CD14-positive monocyte (primary cell): ENCODE measurements at regions not wholly inside any gene's neighbourhood (a gene's known extent, or its start where the extent isn't known, plus 50 kb on each side); places are given as distances from the start of the nearest gene placed in this dataset.
"Not testable (repeated sequence)": the region's sequence is repeated elsewhere in the genome, so short reads cannot be mapped to it uniquely, and the experiment has no call there.

ENCODE experiments used
- DNase-seq, 3 donors: peaks; one replicate each; pipeline ENCODE4 v3.0.0-alpha.2; 2011 to 2022
- H2AFZ ChIP-seq: 2 replicates; pipeline ENCODE4 v1.6.0; 2012; ENCODE audit warnings: mild to moderate bottlenecking, low read depth, low read length, inconsistent platforms; ENCODE audit not compliant: insufficient read depth, poor library complexity, severe bottlenecking
- H3K27ac ChIP-seq, 2 donors: 1 replicate in 1 of 2; 2 replicates in 1 of 2; pipeline ENCODE4 v1.5.1; 2012 to 2013; ENCODE audit warnings: low read length in 2 of 2, control low read depth in 1 of 2, inconsistent platforms in 1 of 2, low read depth in 1 of 2, mild to moderate bottlenecking in 1 of 2
- H3K27me3 ChIP-seq, 2 donors: one replicate each; pipeline versions ENCODE4 v1.6.0 to v1.6.1; 2011 to 2013; ENCODE audit warnings: low read length in 2 of 2; ENCODE audit not compliant: control insufficient read depth in 2 of 2, insufficient read depth in 2 of 2
- H3K36me3 ChIP-seq, 2 donors: replicated peaks in 1 of 2; 1 replicate in 1 of 2; 2 replicates in 1 of 2; pipeline versions ENCODE4 v1.5.1 to v1.6.1; 2012 to 2013; ENCODE audit warnings: low read length in 2 of 2, control low read depth in 1 of 2, inconsistent platforms in 1 of 2, mild to moderate bottlenecking in 1 of 2; ENCODE audit not compliant: insufficient read depth in 2 of 2, control insufficient read depth in 1 of 2
- H3K4me1 ChIP-seq, 2 donors: 1 replicate in 1 of 2; 2 replicates in 1 of 2; pipeline versions ENCODE4 v1.5.1 to v1.6.1; 2012 to 2013; ENCODE audit warnings: low read length in 2 of 2, control low read depth in 1 of 2, inconsistent platforms in 1 of 2, mild to moderate bottlenecking in 1 of 2, moderate library complexity in 1 of 2; ENCODE audit not compliant: insufficient read depth in 2 of 2, control insufficient read depth in 1 of 2
- H3K4me2 ChIP-seq: replicated peaks from 2 replicates; pipeline ENCODE3; 2012; ENCODE audit warnings: low read length, moderate library complexity, mild to moderate bottlenecking; ENCODE audit not compliant: poor library complexity, severe bottlenecking; ENCODE audit errors: extremely low read depth
- H3K4me3 ChIP-seq, 3 experiments: fragments of 200-600 bp in 1 of 3; sonication (generic) in 1 of 3; replicated peaks in 1 of 3; 1 replicate in 2 of 3; 2 replicates in 1 of 3; pipeline ENCODE4 v1.5.1; 2011 to 2013; ENCODE audit warnings: low read length in 3 of 3, mild to moderate bottlenecking in 3 of 3, control low read depth in 2 of 3, low read depth in 2 of 3, inconsistent platforms in 1 of 3, moderate library complexity in 1 of 3
- H3K79me2 ChIP-seq: 2 replicates; pipeline ENCODE4 v1.6.0; 2012; ENCODE audit warnings: mild to moderate bottlenecking, control low read depth, inconsistent platforms, low read length, moderate library complexity; ENCODE audit not compliant: insufficient read depth
- H3K9ac ChIP-seq: 2 replicates; pipeline ENCODE4 v1.6.0; 2017; ENCODE audit warnings: low read length, mild to moderate bottlenecking; ENCODE audit not compliant: insufficient read depth, poor library complexity, severe bottlenecking
- H3K9me3 ChIP-seq, 2 donors: replicated peaks in 1 of 2; 1 replicate in 1 of 2; 2 replicates in 1 of 2; pipeline versions ENCODE4 v1.5.1 to v1.6.1; 2012 to 2013; ENCODE audit warnings: low read length in 2 of 2, control low read depth in 1 of 2; ENCODE audit not compliant: control insufficient read depth in 1 of 2, insufficient read depth in 1 of 2
- H4K20me1 ChIP-seq: 2 replicates; pipeline ENCODE4 v1.6.0; 2012; ENCODE audit warnings: mild to moderate bottlenecking, low read length, control low read depth, moderate library complexity; ENCODE audit not compliant: insufficient read depth
- H3K27ac Mint-ChIP-seq, 7 donors: one replicate each; pipeline ENCODE4 v1.8.0; 2020; ENCODE audit warnings: mild to moderate bottlenecking in 7 of 7, mixed read lengths in 7 of 7, moderate library complexity in 6 of 7, inconsistent platforms in 2 of 7
- H3K27me3 Mint-ChIP-seq, 3 donors: one replicate each; pipeline ENCODE4 v1.8.0; 2021 to 2022; ENCODE audit warnings: low read depth in 3 of 3, mild to moderate bottlenecking in 3 of 3, mixed read lengths in 3 of 3, moderate library complexity in 3 of 3, inconsistent platforms in 1 of 3
- H3K36me3 Mint-ChIP-seq, 2 donors: one replicate each; pipeline ENCODE4 v1.8.0; 2020; ENCODE audit warnings: mixed read lengths in 2 of 2, inconsistent platforms in 1 of 2, mild to moderate bottlenecking in 1 of 2
- H3K4me1 Mint-ChIP-seq: one replicate; pipeline ENCODE4 v1.8.0; 2020; ENCODE audit warnings: mild to moderate bottlenecking, mixed read lengths
- H3K4me3 Mint-ChIP-seq, 2 donors: one replicate each; pipeline ENCODE4 v1.8.0; 2020; ENCODE audit warnings: mild to moderate bottlenecking in 2 of 2, mixed read lengths in 2 of 2, moderate library complexity in 1 of 2
- H3K9me3 Mint-ChIP-seq, 7 donors: one replicate each; pipeline ENCODE4 v1.8.0; 2020 to 2022; ENCODE audit warnings: mixed read lengths in 7 of 7, mild to moderate bottlenecking in 6 of 7, moderate library complexity in 6 of 7, inconsistent platforms in 2 of 7
- WGBS: methylation state at CpG from one replicate; pipeline ENCODE4 v1.1.5; 2013; ENCODE audit warnings: missing lambda C conversion rate; ENCODE audit not compliant: insufficient coverage; 5-methylcytosine and 5-hydroxymethylcytosine counted together
- intact Hi-C, 2 donors: fragments of 100-400 bp; cut with micrococcal nuclease; formaldehyde crosslinking; loops; one replicate each; pipeline versions ENCODE4 v1.15.0 to v1.15.1; 2023
- TF ChIP-seq, protein P1 (sequence below): fragments of 200-600 bp; IDR thresholded peaks from one replicate; pipeline ENCODE4 v1.8.0; 2022; ENCODE audit warnings: antibody characterized with exemption, mild to moderate bottlenecking

DNA sequence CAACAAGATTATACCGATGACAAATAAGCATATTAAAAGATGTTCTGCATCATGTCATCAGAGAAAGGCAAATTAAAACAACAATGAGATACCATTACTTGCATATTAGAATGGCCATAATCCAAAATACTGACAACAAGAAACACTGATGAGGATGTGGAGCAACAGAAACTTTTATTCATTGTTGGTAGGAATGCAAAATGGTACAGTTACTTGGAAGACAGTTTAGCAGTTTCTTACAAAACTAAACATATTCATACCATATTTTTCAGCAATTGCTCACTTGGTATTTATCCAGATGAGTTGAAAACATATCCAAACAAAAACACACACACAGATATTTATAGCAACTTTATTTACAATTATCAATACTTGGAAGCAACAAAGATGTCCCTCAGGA is 160.9 kb upstream of the MME start:
- WGBS: no CpG with 5 or more reads among the region's 1 CpG
- TF ChIP-seq, protein P1, sequence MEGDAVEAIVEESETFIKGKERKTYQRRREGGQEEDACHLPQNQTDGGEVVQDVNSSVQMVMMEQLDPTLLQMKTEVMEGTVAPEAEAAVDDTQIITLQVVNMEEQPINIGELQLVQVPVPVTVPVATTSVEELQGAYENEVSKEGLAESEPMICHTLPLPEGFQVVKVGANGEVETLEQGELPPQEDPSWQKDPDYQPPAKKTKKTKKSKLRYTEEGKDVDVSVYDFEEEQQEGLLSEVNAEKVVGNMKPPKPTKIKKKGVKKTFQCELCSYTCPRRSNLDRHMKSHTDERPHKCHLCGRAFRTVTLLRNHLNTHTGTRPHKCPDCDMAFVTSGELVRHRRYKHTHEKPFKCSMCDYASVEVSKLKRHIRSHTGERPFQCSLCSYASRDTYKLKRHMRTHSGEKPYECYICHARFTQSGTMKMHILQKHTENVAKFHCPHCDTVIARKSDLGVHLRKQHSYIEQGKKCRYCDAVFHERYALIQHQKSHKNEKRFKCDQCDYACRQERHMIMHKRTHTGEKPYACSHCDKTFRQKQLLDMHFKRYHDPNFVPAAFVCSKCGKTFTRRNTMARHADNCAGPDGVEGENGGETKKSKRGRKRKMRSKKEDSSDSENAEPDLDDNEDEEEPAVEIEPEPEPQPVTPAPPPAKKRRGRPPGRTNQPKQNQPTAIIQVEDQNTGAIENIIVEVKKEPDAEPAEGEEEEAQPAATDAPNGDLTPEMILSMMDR: no peak
- H4K20me1 ChIP-seq: no peaks in the 10 kb centered on the region
- Mint-ChIP-seq H3K36me3 (no peaks in the 10 kb centered on the region), H3K27ac (no peak overlapping the region), H3K9me3 (peaks cover 8 to 31% (median 13%) of the 10 kb centered on the region in 7 donors), H3K4me3 (no peak overlapping the region), H3K27me3 (peaks cover 0 to 2% (median 0%) of the 10 kb centered on the region in 3 donors), H3K4me1 (no peaks in the 10 kb centered on the region)
- intact Hi-C loops: no loop called here
- no peak for DNase-seq
- H3K79me2 ChIP-seq: no peaks in the 10 kb centered on the region
- no peaks in the 10 kb centered on the region for H3K36me3 ChIP-seq
- no peaks in the 10 kb centered on the region for H3K4me1 ChIP-seq
- no peak overlapping the region for H2AFZ ChIP-seq
- no peaks in the 10 kb centered on the region for H3K27me3 ChIP-seq
- H3K9ac ChIP-seq: no peak overlapping the region
- H3K9me3 ChIP-seq: peaks cover 7 to 8% of the 10 kb centered on the region in 2 donors
- no peak overlapping the region for H3K4me3 ChIP-seq
- no peak overlapping the region for H3K27ac ChIP-seq
- H3K4me2 ChIP-seq: no peak overlapping the region

DNA sequence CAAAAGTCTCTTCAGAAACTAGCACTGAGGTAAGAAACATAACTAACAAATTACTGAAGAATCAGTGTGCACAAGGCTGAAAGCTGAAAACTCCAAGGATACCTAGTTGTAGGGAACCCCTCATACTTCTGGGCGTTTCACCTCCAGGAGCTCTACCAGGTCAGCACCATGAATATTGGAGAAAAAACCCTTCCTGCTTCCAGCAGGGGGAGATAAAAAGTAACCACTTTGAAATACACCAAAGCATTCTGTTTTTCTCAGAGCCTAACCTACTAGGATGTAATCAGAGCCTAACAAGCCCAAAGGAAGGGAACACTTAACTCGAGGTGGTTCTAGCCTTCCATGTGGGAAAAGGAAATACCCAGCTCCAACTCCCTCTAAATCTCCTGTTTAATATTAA is 175.8 kb upstream of the MME start:
- Mint-ChIP-seq H3K27me3 (peaks cover 0 to 2% (median 0%) of the 10 kb centered on the region in 3 donors), H3K36me3 (no peaks in the 10 kb centered on the region), H3K27ac (no peak overlapping the region), H3K4me1 (peaks cover 5% of the 10 kb centered on the region), H3K4me3 (no peak overlapping the region), H3K9me3 (peaks cover 0 to 4% (median 0%) of the 10 kb centered on the region in 7 donors)
- Histone ChIP-seq H2AFZ (no peak overlapping the region), H3K27me3 (no peaks in the 10 kb centered on the region), H3K36me3 (no peaks in the 10 kb centered on the region), H3K79me2 (no peaks in the 10 kb centered on the region), H4K20me1 (no peaks in the 10 kb centered on the region), H3K4me1 (no peaks in the 10 kb centered on the region), H3K9ac (no peak overlapping the region), H3K9me3 (no peaks in the 10 kb centered on the region), H3K4me3 (no peak overlapping the region), H3K4me2 (no peak overlapping the region), H3K27ac (no peak overlapping the region)
- DNase-seq: no peak
- TF ChIP-seq, protein P1: peak; percentile 20
- intact Hi-C loops: no loop called here
- WGBS: no CpG with 5 or more reads among the region's 2 CpGs

DNA sequence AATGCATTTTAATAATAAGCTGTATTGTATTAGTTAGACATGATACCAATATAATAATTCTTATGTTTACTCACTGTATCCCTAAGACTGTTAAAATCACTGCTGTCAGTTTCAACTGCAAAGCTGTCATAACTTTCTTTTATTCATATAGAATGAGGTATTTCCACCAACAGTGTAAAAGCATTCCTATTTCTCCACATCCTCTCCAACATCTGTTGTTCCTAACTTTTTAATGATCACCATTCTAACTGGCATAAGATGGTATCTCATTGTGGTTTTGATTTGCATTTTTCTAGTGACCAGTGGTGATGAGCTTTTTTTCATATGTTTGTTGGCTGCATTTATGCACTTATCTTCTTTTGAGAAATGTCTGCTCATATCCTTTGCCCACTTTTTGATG is 177.6 kb upstream of the MME start:
- H3K9ac ChIP-seq, intact Hi-C loops, H3K4me2 ChIP-seq, H3K9me3 Mint-ChIP-seq, H3K27ac ChIP-seq, H3K36me3 ChIP-seq, DNase-seq, H3K4me3 ChIP-seq, H3K4me1 ChIP-seq, H3K36me3 Mint-ChIP-seq, H3K4me1 Mint-ChIP-seq, H3K4me3 Mint-ChIP-seq, H2AFZ ChIP-seq, H3K9me3 ChIP-seq, H3K27ac Mint-ChIP-seq, H3K79me2 ChIP-seq, H3K27me3 ChIP-seq, H3K27me3 Mint-ChIP-seq, H4K20me1 ChIP-seq: not testable (repeated sequence)
